ENCODE measurements at regions not wholly inside any gene's neighbourhood (a gene's known extent, or its start where the extent isn't known, plus 50 kb on each side); places are given as distances from the start of the nearest gene placed in this dataset.

DNA sequence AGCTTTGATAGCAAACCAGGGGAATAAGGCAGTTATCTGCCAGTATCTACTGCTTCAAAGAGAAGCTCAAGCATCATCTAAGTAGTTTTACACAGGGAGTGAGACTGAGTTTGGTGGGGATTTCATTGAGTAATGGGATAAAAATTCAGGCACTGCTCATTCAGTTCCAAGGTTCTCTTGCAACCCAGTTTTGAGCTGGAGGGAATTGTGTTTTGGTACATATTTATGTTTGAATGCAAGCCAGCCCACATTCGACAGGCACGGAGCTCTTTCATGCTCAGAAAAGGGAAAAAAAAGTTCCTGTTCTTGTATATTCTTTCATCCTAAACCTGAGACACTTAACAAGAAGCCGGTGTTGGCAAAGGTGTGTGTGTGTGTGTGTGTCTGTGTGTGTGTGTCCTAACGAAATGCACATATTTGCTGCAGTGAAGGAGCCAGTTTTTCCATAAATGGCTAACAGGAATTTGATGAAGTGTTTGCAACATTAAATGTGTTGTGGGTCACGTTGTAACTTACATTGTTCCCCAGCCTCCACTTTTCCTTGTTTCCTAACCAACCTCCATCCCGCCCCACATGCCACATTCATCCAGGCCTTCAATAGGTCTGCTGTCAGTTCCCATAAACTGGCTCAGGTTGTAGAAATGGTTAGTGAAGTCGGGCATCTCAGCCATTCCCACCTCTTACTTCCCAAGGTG is 311.1 kb downstream of the TXNL1 start:
- WGBS, result 34% methylated on average over 7 of the region's 7 CpGs
- intact Hi-C loops (cut with DNase I), result no loop called here

DNA sequence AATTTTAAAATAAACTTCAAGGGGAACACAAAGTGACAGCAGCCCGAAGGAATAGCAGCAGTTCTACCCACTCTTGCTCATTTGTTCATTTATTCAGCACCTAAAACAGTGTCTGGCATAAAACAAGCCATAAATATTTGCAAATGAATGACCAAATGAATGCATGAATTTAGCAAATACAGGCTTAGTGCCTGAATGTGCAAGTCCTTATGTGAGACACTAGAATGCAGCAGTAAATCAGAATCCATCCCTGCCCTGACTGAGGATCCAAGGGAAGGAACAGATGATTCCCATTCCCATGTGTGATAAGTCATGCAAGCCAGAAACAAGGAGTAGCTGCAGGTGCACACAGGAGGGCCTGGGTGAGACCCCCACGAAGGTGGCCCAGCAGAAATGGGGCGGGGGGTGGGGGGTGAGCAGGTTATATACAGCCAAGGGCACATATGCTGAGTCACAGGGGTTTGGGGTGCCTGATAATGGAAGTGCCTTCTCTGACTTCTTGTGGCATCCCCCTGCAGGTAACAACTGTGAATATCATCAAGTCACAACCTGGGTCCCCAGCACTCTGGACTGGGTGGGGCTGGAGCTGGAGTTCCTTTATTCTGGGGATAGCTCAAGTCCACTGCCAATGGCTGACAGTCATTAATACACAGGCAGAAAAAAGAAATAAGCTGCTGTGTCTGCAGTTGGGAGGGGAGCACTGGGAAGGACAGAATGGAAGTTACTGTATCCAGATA is 311.9 kb downstream of the TXNL1 start:
- no peak overlapping the region for H3K27ac ChIP-seq

More for the DNA sequence above, 311.1 kb downstream of the TXNL1 start:
- TF ChIP-seq POLR2A (IDR thresholded peaks at IDR 0.05), result no peak
- TF ChIP-seq, protein P1, sequence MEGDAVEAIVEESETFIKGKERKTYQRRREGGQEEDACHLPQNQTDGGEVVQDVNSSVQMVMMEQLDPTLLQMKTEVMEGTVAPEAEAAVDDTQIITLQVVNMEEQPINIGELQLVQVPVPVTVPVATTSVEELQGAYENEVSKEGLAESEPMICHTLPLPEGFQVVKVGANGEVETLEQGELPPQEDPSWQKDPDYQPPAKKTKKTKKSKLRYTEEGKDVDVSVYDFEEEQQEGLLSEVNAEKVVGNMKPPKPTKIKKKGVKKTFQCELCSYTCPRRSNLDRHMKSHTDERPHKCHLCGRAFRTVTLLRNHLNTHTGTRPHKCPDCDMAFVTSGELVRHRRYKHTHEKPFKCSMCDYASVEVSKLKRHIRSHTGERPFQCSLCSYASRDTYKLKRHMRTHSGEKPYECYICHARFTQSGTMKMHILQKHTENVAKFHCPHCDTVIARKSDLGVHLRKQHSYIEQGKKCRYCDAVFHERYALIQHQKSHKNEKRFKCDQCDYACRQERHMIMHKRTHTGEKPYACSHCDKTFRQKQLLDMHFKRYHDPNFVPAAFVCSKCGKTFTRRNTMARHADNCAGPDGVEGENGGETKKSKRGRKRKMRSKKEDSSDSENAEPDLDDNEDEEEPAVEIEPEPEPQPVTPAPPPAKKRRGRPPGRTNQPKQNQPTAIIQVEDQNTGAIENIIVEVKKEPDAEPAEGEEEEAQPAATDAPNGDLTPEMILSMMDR (IDR thresholded peaks at IDR 0.05), result no peak
- no peak for TF ChIP-seq POLR2AphosphoS5 (IDR thresholded peaks at IDR 0.05)
- no peaks in the 10 kb centered on the region for H3K27me3 ChIP-seq (replicated peaks; ENCODE audit: insufficient read depth)
- DNase-seq (ENCODE audit: low spot score), result no peak
- H3K4me3 ChIP-seq, result no peak overlapping the region
- H3K9me3 ChIP-seq, result no peaks in the 10 kb centered on the region
- H3K27ac ChIP-seq, result no peak overlapping the region
- no peaks in the 10 kb centered on the region for H3K4me1 ChIP-seq (replicated peaks)
- H3K36me3 ChIP-seq, result no peaks in the 10 kb centered on the region

DNA sequence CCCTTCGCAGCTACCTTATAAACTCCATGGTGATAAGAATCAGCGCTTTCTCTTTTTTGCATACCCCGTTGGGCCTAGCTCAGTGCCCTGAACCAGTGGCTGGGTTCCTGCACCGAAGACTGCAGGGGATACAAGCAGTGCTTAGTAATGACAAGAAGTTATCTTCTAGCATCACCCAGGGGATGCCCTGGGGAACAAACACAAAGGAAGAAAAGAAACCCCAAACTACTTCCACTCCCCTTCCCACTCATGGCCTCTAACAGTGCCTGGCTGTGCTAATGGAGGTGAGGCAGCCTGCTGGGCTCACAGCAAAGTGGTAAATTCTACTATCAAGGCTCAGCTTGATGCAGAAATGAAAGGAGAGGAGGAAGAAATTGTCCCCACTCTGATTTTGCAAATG is 314.7 kb downstream of the TXNL1 start:
- no peak for TF ChIP-seq POLR2AphosphoS5 (IDR thresholded peaks at IDR 0.05)
- Histone ChIP-seq H3K4me3 (no peak overlapping the region), H3K4me1 (replicated peaks) (no peaks in the 10 kb centered on the region), H3K36me3 (no peaks in the 10 kb centered on the region), H3K27ac (no peak overlapping the region), H3K9me3 (no peaks in the 10 kb centered on the region), H3K27me3 (replicated peaks; ENCODE audit: insufficient read depth) (no peaks in the 10 kb centered on the region)
- no peak for DNase-seq (ENCODE audit: low spot score)
- WGBS, result 80% methylated on average over 4 of the region's 4 CpGs
- intact Hi-C loops (cut with DNase I), result no loop called here

More for the DNA sequence above, 311.9 kb downstream of the TXNL1 start:
- no peak for TF ChIP-seq POLR2A (IDR thresholded peaks at IDR 0.05)
- no peak for TF ChIP-seq POLR2AphosphoS5 (IDR thresholded peaks at IDR 0.05)
- TF ChIP-seq, protein P1 (IDR thresholded peaks at IDR 0.05), result no peak
- H3K36me3 ChIP-seq, result no peaks in the 10 kb centered on the region
- no peaks in the 10 kb centered on the region for H3K9me3 ChIP-seq
- no peaks in the 10 kb centered on the region for H3K4me1 ChIP-seq (replicated peaks)
- H3K27me3 ChIP-seq (replicated peaks; ENCODE audit: insufficient read depth), result no peaks in the 10 kb centered on the region
- 67% methylated on average over 3 of the region's 3 CpGs for WGBS
- DNase-seq (ENCODE audit: low spot score), result no peak
- intact Hi-C loops (cut with DNase I), result no loop called here
- no peak overlapping the region for H3K4me3 ChIP-seq

DNA sequence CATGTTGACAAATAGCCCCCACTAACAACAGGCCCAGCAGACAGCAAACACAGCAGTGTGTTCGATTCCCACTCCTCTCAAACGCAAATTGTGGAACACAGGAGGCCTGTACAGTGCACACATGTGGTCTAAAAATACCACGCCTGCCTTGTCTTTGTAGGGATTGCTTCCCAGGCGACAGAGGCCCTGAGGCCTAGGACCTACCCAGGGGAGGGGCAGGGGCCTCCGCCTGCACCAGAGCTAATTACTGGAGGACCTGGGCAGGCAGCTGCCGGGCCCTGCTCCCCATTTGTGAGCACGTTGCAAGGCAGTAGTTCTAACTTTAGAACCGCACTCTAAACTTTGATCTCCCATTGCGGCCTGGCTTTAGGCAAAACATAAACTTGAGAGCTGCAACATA is 316.0 kb downstream of the TXNL1 start:
- DNase-seq (ENCODE audit: low spot score), result no peak
- Histone ChIP-seq H3K4me1 (replicated peaks) (no peaks in the 10 kb centered on the region), H3K36me3 (no peaks in the 10 kb centered on the region), H3K4me3 (no peak overlapping the region), H3K27me3 (replicated peaks; ENCODE audit: insufficient read depth) (no peaks in the 10 kb centered on the region), H3K27ac (no peak overlapping the region), H3K9me3 (no peaks in the 10 kb centered on the region)
- no peak for TF ChIP-seq POLR2AphosphoS5 (IDR thresholded peaks at IDR 0.05)
- TF ChIP-seq POLR2A (IDR thresholded peaks at IDR 0.05), result no peak
- TF ChIP-seq, protein P1 (IDR thresholded peaks at IDR 0.05), result no peak
- intact Hi-C loops (cut with DNase I), result no loop called here
- 83% methylated on average over 9 of the region's 9 CpGs for WGBS

DNA sequence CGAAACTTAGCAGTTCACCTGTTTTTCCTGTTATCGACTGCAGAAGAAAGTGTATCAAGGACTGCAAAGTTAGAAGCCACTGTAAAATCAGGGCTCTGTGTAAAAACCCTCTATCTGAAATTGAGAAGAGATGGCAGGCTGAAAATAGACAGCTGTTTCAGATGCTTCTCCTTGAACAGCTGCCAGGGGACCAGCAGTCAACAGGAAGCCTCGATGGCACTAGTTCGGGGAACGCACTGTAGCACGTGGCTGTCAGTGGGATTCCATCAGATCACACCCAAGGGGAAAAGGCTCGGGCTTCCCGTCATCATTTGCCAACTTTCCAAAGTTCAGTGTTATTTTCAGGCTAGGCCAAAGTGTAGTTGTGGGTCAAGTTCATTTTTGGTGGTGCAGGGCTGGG is 316.9 kb downstream of the TXNL1 start:
- DNase-seq (ENCODE audit: low spot score), result no peak
- intact Hi-C loops (cut with DNase I), result no loop called here
- 56% methylated on average over 8 of the region's 8 CpGs for WGBS
- Histone ChIP-seq H3K36me3 (no peaks in the 10 kb centered on the region), H3K4me1 (replicated peaks) (no peaks in the 10 kb centered on the region), H3K4me3 (no peak overlapping the region), H3K9me3 (no peaks in the 10 kb centered on the region), H3K27ac (no peak overlapping the region), H3K27me3 (replicated peaks; ENCODE audit: insufficient read depth) (no peaks in the 10 kb centered on the region)
- TF ChIP-seq, protein P1 (IDR thresholded peaks at IDR 0.05), result no peak
- no peak for TF ChIP-seq POLR2A (IDR thresholded peaks at IDR 0.05)
- TF ChIP-seq POLR2AphosphoS5 (IDR thresholded peaks at IDR 0.05), result no peak

Data from prostate gland (tissue), 2 donors.